ENCODE measurements at regions not wholly inside any gene's neighbourhood (a gene's known extent, or its start where the extent isn't known, plus 50 kb on each side); places are given as distances from the start of the nearest gene placed in this dataset.

DNA sequence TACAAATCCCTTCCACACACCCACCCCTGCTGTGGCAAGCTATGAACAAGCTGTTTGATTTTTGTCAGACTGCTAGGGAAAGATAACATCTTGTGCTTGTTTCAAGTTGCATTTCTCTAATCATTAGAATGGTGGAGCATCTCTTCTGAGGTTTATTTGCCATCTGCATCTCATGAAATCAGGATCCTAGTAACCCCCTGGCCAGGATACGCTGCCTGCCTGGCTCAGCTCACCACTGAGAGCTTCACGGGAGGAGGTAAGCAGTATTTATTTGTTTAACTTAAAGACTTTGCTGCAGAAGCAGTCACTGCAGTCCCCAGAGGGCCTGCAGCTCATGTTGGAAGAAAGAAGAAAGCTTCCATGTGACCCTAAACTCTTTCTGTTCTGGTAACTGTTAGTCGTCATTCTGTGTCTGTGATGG is 83.3 kb upstream of the CXCL14 start:
- POLR2A ChIA-PET: no interaction called here
- Histone ChIP-seq H4K20me1 (ENCODE audit: control insufficient read depth, insufficient read depth) (no peaks in the 10 kb centered on the region), H3K4me3 (no peak overlapping the region), H3K4me2 (ENCODE audit: control insufficient read depth, insufficient read depth) (no peak overlapping the region), H2AFZ (ENCODE audit: control insufficient read depth, low read depth, low read length) (no peak overlapping the region), H3K9me3 (replicated peaks; ENCODE audit: control insufficient read depth, insufficient read depth, low read length) (peaks cover 1% of the 10 kb centered on the region; the same call in 2 of the 3 replicates), H3K27me3 (replicated peaks in 1 of 2; ENCODE audit: control insufficient read depth in 2 of 2, insufficient read depth in 2 of 2, low read length in 1 of 2) (no peaks in the 10 kb centered on the region; a peak in 1 of 4 replicates), H3K79me2 (ENCODE audit: control insufficient read depth, insufficient read depth, low read length) (no peaks in the 10 kb centered on the region), H3K27ac (ENCODE audit: control insufficient read depth, insufficient read depth) (no peak overlapping the region), H3K36me3 (ENCODE audit: control insufficient read depth in 2 of 2, insufficient read depth in 2 of 2, low read length in 1 of 2) (no peaks in the 10 kb centered on the region), H3K9ac (ENCODE audit: control insufficient read depth, insufficient read depth, low read length) (no peak overlapping the region), H3K4me1 (ENCODE audit: control insufficient read depth, insufficient read depth, low read length) (no peaks in the 10 kb centered on the region)
- no peak for ATAC-seq
- BruUV-seq (replicated peaks): no TSS peak
- RAD21 ChIA-PET (ENCODE audit: unreplicated experiment): no interaction called here
- in situ Hi-C loops (cut with MboI) (no loop called here), intact Hi-C loops (cut with micrococcal nuclease; ENCODE audit: unreplicated experiment) (no loop called here)
- SMC1A ChIA-PET (ENCODE audit: uncharacterized antibody, unreplicated experiment): interaction anchor here (1.0 kb wide), 1 partner anchor 10 kb away, joined by 3 read pairs; no protein-coding TSS in a partner anchor
- CTCF ChIA-PET: interaction anchor here (1.0 kb wide), 1 partner anchor 196 kb away, joined by 3 read pairs; no protein-coding TSS in a partner anchor
- no peak for FAIRE-seq
- DNase-seq (ENCODE audit: low read depth, low spot score): no peak
- 10% methylated on average over 3 of the region's 3 CpGs for WGBS (ENCODE audit: insufficient coverage, insufficient replicate concordance, low lambda C conversion rate, missing lambda C conversion rate)
- no peak for TF ChIP-seq TAF1 (IDR thresholded peaks at IDR 0.05; ENCODE audit: borderline replicate concordance, low read depth, low read length)
- no peak for TF ChIP-seq SMC3 (IDR thresholded peaks at IDR 0.05; ENCODE audit: borderline replicate concordance, low read length)
- TF ChIP-seq HDGF (IDR thresholded peaks at IDR 0.05): no peak
- no peak for TF ChIP-seq CHD1 (IDR thresholded peaks at IDR 0.05; ENCODE audit: low read depth, low read length)
- TF ChIP-seq TCF7 (IDR thresholded peaks at IDR 0.05; ENCODE audit: borderline replicate concordance): no peak
- no peak for TF ChIP-seq HDAC2 (IDR thresholded peaks at IDR 0.05)
- no peak for TF ChIP-seq HDAC6 (IDR thresholded peaks at IDR 0.05; ENCODE audit: unreplicated experiment)
- no peak for TF ChIP-seq POLR2AphosphoS2 (IDR thresholded peaks at IDR 0.05; ENCODE audit: low read depth, low read length)
- TF ChIP-seq ELK1 (IDR thresholded peaks at IDR 0.05; ENCODE audit: low read depth, low read length): no peak
- no peak for TF ChIP-seq SMARCA5 (IDR thresholded peaks at IDR 0.05)
- TF ChIP-seq TCF3 (IDR thresholded peaks at IDR 0.05; ENCODE audit: borderline replicate concordance, insufficient read depth, low read depth, low read length): no peak
- no peak for TF ChIP-seq BRCA1 (IDR thresholded peaks at IDR 0.05; ENCODE audit: low read depth, low read length)
- no peak for TF ChIP-seq CTCF (IDR thresholded peaks at IDR 0.05 in 2 of 3, conservative IDR thresholded peaks at IDR 0.05 in 1 of 3; ENCODE audit: control insufficient read depth in 2 of 3, extremely low read depth in 1 of 3, insufficient read depth in 1 of 3, low read depth in 3 of 3, low read length in 3 of 3)
- no peak for TF ChIP-seq STAT1 (conservative IDR thresholded peaks at IDR 0.05)
- TF ChIP-seq SUPT20H (IDR thresholded peaks at IDR 0.05; ENCODE audit: borderline replicate concordance, control insufficient read depth, low read depth, low read length): no peak
- TF ChIP-seq ZBTB33 (IDR thresholded peaks at IDR 0.05): no peak
- TF ChIP-seq REST (IDR thresholded peaks at IDR 0.05; ENCODE audit: low read depth, low read length): no peak

All from GM12878 (cell line).